Activated CD4-positive, CD25-positive, alpha-beta regulatory T cell (primary cell): ENCODE measurements at regions not wholly inside any gene's neighbourhood (a gene's known extent, or its start where the extent isn't known, plus 50 kb on each side); places are given as distances from the start of the nearest gene placed in this dataset.

ENCODE experiments used
- DNase-seq, 4 experiments: peaks; one replicate each; lab custom pipeline; 2025; lab: John Stamatoyannopoulos, UW

DNA sequence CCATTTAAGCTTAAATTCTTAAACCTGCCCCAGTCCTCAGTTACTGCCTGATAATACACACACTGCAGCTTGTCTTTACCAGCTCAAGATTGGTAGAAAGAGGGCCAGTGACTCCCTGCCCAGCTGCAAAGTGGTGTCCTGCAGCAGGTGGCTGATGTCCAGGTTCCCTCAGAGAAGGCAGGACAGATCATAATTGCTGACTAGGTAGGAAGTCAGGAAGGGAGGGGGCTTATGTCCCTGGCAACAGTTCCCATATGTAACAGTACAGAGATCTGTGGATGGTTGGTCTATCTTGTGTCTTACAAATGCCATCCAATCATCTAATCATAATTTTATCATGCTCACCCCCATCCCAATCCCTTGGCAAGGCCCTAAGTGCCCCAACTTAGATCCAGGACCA lies 492.1 kb upstream of the PPP2R3A start:
- no peak for DNase-seq

- DNase-seq, result no peak
These were observed 478.3 kb upstream of the PPP2R3A start for GRCh38 chr3:135487261-135487660.

DNA sequence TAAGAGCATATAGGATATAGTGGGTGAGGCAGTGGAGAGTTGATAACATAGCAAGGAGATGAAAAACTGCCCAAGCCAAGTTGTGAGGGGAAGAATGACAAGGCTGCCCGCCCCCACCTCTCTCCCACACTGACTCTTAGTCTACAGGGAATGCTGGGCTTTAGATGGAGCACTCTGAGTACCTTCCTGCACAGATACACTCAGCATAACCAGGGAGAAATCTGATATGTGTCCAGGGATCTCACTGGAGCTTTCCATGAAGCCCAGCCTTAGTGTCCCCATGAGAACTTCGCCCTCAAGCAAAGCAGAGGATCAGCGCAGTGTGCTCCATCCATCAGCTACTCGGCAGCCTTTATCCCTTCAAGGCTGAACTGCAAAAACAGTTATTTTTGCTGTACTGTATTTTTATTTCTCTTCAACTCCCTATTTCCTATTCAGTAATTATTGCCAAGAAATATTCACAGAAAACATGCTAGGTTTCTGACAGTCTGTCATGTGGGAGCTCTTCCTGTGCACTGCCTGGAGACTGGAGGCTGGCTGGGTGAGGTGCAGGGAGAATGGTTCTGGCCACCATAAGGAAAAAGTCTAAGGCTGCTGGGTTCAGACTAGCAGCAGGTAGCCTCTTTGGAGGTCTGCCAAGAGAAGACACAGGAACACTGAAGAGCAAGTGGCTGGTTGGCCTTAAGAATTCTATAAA lies 475.2 kb upstream of the PPP2R3A start:
- no peak for DNase-seq

GRCh38 chr3:135491491-135492205 lies 473.9 kb upstream of the PPP2R3A start:
- no peak for DNase-seq

DNA sequence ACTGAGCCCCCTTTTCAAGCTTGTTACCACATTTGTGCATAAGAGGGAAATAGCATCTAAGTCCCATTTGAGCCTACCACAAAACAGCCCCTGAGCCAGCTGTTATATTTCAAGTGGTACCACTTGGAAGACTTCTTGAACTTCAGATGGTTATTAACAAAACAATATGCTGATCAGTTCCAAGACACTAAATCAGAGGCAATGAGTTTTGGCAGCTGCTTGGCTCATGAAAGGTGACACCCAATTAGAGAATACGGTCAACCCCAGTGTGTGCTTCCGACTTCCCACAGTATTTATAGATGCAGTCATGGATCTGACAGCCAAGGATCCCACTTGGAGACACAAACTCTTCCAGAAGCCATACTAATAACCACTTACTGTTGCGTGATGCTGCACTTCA lies 469.6 kb upstream of the PPP2R3A start:
- DNase-seq, result no peak

GRCh38 chr3:135497979-135498378 lies 467.5 kb upstream of the PPP2R3A start:
- no peak for DNase-seq

DNA sequence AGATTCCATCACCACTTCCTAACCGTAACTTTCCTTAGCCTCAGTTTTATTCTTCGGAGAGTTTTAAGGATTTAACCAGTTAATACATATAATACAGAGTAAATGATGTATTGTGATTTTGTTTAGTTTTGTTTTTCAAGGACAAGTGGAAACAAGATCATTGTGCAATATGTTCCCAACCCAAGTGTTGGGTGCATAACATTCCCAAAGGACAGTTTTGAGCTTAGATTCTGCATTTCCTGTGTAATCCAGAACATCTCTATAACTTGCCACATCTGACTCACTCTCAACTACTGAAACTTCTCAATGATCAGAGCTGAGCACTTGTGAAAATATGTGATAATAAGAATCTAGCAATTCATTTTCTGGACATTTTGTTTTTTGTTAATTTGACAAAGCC lies 466.1 kb upstream of the PPP2R3A start:
- DNase-seq, result no peak

DNA sequence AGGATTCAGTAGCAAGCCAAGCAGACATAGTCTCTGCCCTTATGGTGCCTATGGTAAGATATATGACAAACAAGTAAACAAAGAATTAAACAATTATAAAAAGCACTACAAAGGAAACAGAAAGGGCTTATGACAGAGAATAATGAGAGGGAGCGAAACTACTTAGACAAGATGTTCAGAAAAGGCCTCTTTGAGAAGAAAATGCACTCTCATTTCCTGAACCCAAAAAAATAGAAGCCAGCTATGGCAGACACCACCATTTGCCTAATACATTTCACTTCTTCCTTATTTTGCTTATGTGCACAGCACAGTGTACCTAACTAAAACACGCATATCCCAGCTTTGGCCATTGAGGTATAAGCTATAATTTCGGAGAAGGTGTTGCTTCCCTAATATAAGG lies 465.5 kb upstream of the PPP2R3A start:
- no peak for DNase-seq

- DNase-seq, result no peak
These were observed 462.3 kb upstream of the PPP2R3A start for GRCh38 chr3:135503065-135503759.

DNA sequence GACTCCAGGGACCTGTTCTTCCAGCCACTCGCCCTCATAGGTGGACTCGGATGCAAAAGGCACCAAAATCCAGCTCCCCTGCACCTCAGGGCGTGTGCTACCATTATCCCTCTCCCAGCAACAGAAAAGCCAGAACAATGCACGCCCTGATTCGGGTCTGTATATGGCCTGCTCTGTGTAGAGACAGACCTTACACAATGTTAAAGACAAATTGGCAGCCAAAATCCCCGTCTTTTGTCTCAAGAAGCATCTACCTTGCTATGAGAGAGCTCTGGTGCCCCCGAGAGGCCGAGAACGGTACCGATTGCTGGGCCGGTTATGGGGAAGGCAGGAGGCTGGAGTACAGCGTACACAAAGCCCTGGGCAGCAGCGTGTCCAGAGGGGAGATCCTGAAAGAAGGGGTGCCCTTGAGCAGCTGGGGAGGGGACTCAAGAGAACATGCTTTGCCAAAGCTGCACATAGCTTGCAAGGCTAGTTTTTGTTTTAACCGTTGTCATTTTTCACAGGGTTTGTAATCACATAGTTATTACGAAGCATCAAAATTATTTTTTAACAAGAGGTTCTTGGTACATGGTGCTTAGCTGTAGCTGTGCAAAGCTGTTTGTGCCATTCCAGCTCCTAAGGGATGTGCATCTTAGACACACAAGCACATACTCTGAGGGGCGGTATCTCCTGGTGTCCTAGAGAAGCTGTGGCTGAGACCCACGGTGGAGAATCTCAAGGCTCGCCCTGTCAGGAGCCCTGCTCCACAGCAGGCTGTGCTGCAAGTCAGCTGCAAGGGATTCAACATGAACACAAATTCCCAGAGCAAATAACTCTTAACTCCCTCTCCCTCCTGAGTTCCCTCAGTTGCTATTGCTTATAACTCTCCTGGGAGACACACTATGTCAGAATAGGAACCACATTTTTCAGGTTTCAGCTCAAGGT lies 461.5 kb upstream of the PPP2R3A start:
- no peak for DNase-seq

DNA sequence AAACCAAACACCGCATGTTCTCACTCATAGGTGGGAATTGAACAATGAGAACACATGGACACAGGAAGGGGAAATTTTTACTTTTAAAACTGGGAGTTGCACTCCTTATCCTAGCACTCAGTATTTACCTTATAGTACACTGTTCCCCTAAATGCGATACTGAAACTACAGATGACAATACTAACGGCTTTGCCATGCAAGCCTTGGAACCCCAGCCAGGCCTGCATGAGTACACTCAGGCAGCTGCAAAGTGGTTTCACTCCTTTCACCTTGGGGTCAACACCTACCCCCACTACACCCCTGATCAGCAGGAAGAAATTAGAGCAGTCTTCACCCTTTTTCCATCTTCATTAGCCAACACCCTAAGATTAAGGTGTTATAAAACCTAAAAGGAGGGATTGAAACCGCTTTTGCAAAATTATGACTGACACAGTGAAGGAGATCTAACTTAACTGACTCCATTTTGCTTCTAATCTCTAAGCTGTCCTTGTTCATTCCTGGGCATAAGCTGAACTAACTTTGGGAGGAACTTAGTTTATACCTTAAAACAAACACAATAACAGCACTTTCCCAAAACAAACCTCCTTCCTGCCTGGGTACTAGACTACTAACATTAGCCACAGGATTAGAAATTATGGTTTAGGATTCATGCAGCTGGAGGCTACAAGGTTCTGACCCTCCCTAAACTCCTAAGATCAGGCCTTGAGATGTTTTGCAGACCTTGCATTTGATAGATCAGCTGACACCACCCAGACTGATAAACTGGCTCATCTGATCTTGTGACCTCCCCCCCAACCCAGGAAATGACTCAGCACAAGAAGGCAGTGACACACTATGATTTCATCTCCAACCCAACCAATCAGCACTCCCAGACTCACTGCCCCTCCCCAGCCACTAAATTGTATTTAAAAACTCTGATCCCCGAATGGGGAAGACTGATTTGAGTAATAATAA lies 452.1 kb upstream of the PPP2R3A start:
- DNase-seq, result no peak

GRCh38 chr3:135514060-135514448 lies 451.5 kb upstream of the PPP2R3A start:
- no peak for DNase-seq

- no peak for DNase-seq
These were observed 449.4 kb upstream of the PPP2R3A start for GRCh38 chr3:135516143-135516542.

DNA sequence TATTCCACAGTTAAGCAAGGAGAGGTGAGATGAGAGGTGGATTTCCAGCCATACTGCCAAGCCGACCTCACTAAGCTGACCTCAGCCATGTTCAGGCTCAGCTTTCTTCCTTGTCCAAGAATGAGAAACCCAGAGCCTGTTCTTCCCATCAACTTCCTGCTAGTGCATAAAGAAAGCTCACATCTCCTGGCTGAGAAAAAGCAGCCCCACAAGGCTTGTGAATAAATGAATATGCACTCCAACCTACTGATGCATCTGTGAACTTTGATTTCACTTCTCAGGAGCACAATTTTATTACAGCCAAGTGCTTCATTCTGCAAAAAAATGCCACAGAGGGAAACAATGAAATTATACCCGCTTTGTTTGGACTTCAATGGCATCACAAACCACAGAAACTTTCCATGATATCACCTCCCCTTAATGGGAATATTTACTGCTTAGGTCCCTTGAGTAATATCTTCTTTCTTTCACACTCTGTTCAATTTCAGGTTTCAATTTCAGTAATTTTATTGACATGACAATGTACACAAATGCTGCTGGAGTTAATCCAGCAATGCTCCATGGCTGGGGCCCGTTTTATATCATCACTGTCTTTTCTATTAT lies 437.0 kb upstream of the PPP2R3A start:
- DNase-seq, result no peak

- DNase-seq, result no peak
These were observed 433.5 kb upstream of the PPP2R3A start for GRCh38 chr3:135532021-135532420.

DNA sequence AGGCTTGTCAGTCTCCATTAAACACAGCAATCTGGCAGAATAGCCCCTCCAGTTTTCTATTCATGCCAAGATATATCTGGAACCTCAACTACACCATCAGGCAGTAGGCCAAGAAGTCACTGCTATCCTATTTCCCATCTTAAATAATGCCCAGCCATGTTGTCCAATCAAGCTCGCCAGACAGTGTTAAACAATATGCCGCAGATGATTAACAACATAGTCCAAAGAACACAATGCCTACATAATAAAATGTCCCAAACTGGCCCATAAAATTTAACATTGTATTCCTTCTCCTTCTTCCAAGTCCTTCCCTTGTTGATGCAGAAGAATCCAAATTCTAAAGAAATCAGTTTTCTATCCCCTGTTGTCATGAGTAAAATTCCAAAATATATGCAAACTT lies 427.4 kb upstream of the PPP2R3A start:
- DNase-seq, result no peak

- no peak for DNase-seq
These were observed 426.2 kb upstream of the PPP2R3A start for GRCh38 chr3:135539351-135539750.

- no peak for DNase-seq
These were observed 425.7 kb upstream of the PPP2R3A start for GRCh38 chr3:135539854-135540253.

GRCh38 chr3:135549928-135550494 lies 415.5 kb upstream of the PPP2R3A start:
- DNase-seq, result no peak

DNA sequence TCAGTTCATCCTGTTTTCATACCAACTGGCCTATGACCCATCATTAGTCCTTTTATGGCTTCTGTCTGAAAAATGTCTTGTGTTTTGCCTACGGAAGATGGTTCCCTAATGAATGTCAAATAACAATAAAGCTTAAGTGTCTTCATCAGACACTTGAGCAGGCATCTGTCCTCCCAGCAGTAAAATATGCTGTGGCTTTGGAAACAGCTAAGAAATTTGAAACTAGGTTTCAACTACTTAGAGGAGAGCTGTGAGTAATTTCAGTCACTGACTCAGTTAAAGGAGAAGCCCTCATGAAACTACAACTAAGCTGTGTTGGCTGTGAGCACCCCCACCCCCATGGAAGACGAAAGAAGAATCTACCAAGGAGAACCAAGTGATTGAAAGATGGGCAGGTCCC lies 409.4 kb upstream of the PPP2R3A start:
- DNase-seq, result no peak
